Uterus (tissue), 3 donors: ENCODE measurements at regions not wholly inside any gene's neighbourhood (a gene's known extent, or its start where the extent isn't known, plus 50 kb on each side); places are given as distances from the start of the nearest gene placed in this dataset.

Experiments used
- DNase-seq, 2 donors: peaks; one replicate each; pipeline ENCODE4 v3.0.0-alpha.2; 2019 to 2020
- H3K27ac ChIP-seq, 2 donors: fragments of 200-600 bp; sonication (generic); 1 replicate in 1 of 2; 2 replicates in 1 of 2; pipeline ENCODE4 v1.5.1; 2016 to 2018
- H3K27me3 ChIP-seq, 2 donors: fragments of 200-600 bp; sonication (generic); one replicate each; pipeline ENCODE4 v1.5.1; 2018 to 2019; ENCODE audit warnings: control low read depth in 1 of 2
- H3K36me3 ChIP-seq, 2 donors: fragments of 200-600 bp; sonication (generic); one replicate each; pipeline ENCODE4 v1.5.1; 2019; ENCODE audit warnings: control low read depth in 1 of 2
- H3K4me1 ChIP-seq, 2 donors: fragments of 200-600 bp; sonication (generic); one replicate each; pipeline ENCODE4 v1.5.1; 2018 to 2019; ENCODE audit warnings: control low read depth in 1 of 2
- H3K4me3 ChIP-seq, 2 donors: fragments of 200-600 bp; sonication (generic); 1 replicate in 1 of 2; 2 replicates in 1 of 2; pipeline ENCODE4 v1.5.1; 2018 to 2019; ENCODE audit warnings: mild to moderate bottlenecking in 1 of 2
- H3K9me3 ChIP-seq, 2 donors: fragments of 200-600 bp; sonication (generic); one replicate each; pipeline ENCODE4 v1.5.1; 2019; ENCODE audit warnings: control low read depth in 1 of 2
- CTCF ChIP-seq, 4 experiments: fragments of 200-600 bp in 2 of 4; fragments of 450-650 bp in 2 of 4; sonication (generic) in 2 of 4; IDR thresholded peaks; one replicate each; pipeline ENCODE4 v1.5.1; 2016 to 2019; ENCODE audit warnings: antibody characterized with exemption in 4 of 4, mild to moderate bottlenecking in 2 of 4, moderate library complexity in 1 of 4
- POLR2A ChIP-seq, 2 donors: fragments of 450-650 bp; IDR thresholded peaks; one replicate each; pipeline ENCODE4 v1.6.1; 2016; ENCODE audit warnings: antibody characterized with exemption in 2 of 2, mild to moderate bottlenecking in 1 of 2, moderate library complexity in 1 of 2
- intact Hi-C: fragments of 100-400 bp; cut with DNase I; formaldehyde crosslinking; loops from one replicate; pipeline ENCODE4 v1.15.1; 2023; ENCODE audit warnings: low total_unique reads
- donor health status: DM: yes; HTN: yes; CAD: no.

- no peak for TF ChIP-seq CTCF (IDR thresholded peaks at IDR 0.05)
- no peak for TF ChIP-seq POLR2A (IDR thresholded peaks at IDR 0.05)
- no peaks in the 10 kb centered on the region for H3K36me3 ChIP-seq
Measured at GRCh38 chr2:57156231-57156924, 890.2 kb upstream of the VRK2 start.

DNA sequence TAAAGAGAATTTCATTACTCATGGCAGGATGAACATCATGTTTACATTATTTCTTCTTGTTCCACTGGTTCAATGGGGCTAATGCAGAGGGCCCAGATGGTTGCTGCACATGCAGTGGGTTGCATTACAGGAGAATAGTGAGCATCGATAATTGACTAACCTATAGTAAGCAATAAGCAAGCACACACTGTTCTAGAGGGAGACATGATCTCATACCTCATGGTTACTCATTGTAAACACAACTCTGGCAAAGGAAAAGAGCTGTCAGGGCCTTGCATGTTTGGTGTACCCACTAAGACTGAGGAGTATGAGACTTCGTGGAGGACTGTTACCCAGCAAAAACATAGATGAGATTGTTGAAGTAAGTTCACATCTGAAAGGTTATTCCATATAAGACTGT, 885.6 kb upstream of the VRK2 start:
- Histone ChIP-seq H3K4me3 (no peak overlapping the region), H3K9me3 (no peaks in the 10 kb centered on the region), H3K27ac (no peak overlapping the region), H3K4me1 (no peaks in the 10 kb centered on the region), H3K27me3 (no peaks in the 10 kb centered on the region), H3K36me3 (no peaks in the 10 kb centered on the region)
- TF ChIP-seq CTCF (IDR thresholded peaks at IDR 0.05), result no peak
- TF ChIP-seq POLR2A (IDR thresholded peaks at IDR 0.05), result no peak
- no peak for DNase-seq
- intact Hi-C loops, result no loop called here

More at GRCh38 chr2:57156231-57156924, 890.2 kb upstream of the VRK2 start:
- H3K27me3 ChIP-seq, result no peaks in the 10 kb centered on the region
- intact Hi-C loops, result no loop called here
- DNase-seq, result no peak
- no peak overlapping the region for H3K4me3 ChIP-seq
- no peak overlapping the region for H3K27ac ChIP-seq
- H3K4me1 ChIP-seq, result no peaks in the 10 kb centered on the region
- no peaks in the 10 kb centered on the region for H3K9me3 ChIP-seq

DNA sequence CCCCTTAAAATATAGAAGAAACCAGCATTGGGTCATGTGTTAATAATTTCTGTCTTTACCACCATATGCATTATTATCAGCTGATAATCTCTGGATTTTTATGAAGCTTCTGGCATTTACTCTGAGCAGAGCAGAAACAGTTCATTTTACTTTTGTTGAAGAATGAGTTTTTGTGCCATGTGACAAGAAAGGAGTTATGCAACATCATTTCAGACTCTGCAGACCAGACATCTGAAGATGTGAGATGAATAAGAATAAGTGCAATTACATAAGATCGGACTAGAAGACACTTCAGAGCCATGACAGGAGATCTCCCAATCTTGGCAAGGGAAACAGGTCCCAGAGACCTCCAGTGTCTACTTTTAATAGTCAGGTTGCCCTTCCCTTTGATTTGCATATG, 869.4 kb upstream of the VRK2 start:
- Histone ChIP-seq H3K4me3 (no peak overlapping the region), H3K4me1 (no peaks in the 10 kb centered on the region), H3K27me3 (no peaks in the 10 kb centered on the region), H3K36me3 (no peaks in the 10 kb centered on the region), H3K9me3 (no peaks in the 10 kb centered on the region), H3K27ac (no peak overlapping the region)
- intact Hi-C loops, result no loop called here
- DNase-seq, result no peak
- no peak for TF ChIP-seq POLR2A (IDR thresholded peaks at IDR 0.05)
- no peak for TF ChIP-seq CTCF (IDR thresholded peaks at IDR 0.05)

- Histone ChIP-seq H3K9me3 (no peaks in the 10 kb centered on the region), H3K27me3 (no peaks in the 10 kb centered on the region), H3K4me1 (no peaks in the 10 kb centered on the region), H3K4me3 (no peak overlapping the region), H3K36me3 (no peaks in the 10 kb centered on the region), H3K27ac (no peak overlapping the region)
- intact Hi-C loops, result no loop called here
- DNase-seq, result no peak
- no peak for TF ChIP-seq CTCF (IDR thresholded peaks at IDR 0.05)
- no peak for TF ChIP-seq POLR2A (IDR thresholded peaks at IDR 0.05)
Measured at GRCh38 chr2:57180042-57180567, 866.5 kb upstream of the VRK2 start.

DNA sequence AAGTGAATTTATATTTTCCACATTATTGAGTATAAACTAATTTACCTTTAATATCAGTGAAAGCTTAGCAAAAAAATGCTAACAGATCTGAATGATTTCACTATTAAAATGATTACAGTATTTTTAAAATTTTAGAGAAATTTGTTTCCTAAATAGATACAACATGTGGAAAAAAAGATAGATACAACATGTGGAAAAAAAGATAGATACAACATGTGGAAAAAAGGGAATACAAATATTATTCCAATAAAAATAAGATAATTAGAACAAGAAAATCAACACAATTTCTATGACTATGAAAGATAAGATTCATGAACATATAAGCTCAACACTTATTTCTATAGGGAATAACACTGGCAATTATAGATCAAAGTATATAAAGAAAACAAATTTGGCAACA, 865.9 kb upstream of the VRK2 start:
- Histone ChIP-seq H3K27ac (no peak overlapping the region), H3K4me3 (no peak overlapping the region), H3K36me3 (no peaks in the 10 kb centered on the region), H3K4me1 (no peaks in the 10 kb centered on the region), H3K9me3 (no peaks in the 10 kb centered on the region), H3K27me3 (no peaks in the 10 kb centered on the region)
- intact Hi-C loops, result no loop called here
- DNase-seq, result no peak
- TF ChIP-seq CTCF (IDR thresholded peaks at IDR 0.05), result no peak
- TF ChIP-seq POLR2A (IDR thresholded peaks at IDR 0.05), result no peak
